ENCODE measurements at regions not wholly inside any gene's neighbourhood (a gene's known extent, or its start where the extent isn't known, plus 50 kb on each side); places are given as distances from the start of the nearest gene placed in this dataset.

DNA sequence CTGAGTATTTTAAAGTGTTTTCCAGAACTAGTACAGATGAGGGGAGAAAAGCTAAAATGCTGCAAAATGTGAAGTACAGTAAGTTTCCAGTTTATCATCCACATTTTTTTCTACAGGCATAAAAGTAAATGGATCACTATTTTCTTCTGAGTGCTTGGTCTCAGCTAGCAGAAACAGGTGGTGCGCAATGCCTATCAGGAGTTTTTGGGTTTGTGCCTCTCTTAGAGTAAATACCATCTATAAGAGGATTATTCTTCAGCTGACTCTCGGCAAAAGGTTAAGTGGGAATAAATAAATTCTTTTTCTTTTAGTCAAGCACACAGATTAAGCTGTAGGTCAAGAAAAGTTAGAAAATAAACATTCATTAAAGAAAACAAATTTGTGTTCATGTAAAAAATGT, 1027.7 kb downstream of the PLOD2 start:
- no peak for TF ChIP-seq CEBPB (IDR thresholded peaks at IDR 0.05)
- TF ChIP-seq NFIC (IDR thresholded peaks at IDR 0.05) = no peak
- TF ChIP-seq EGR1 (IDR thresholded peaks at IDR 0.05) = no peak
- TF ChIP-seq TAF1 (IDR thresholded peaks at IDR 0.05; ENCODE audit: low read depth) = no peak
- TF ChIP-seq CREB1 (IDR thresholded peaks at IDR 0.05; ENCODE audit: low read depth) = no peak
- TF ChIP-seq, protein P1, sequence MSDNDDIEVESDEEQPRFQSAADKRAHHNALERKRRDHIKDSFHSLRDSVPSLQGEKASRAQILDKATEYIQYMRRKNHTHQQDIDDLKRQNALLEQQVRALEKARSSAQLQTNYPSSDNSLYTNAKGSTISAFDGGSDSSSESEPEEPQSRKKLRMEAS (IDR thresholded peaks at IDR 0.05) = no peak
- TF ChIP-seq, protein P2, sequence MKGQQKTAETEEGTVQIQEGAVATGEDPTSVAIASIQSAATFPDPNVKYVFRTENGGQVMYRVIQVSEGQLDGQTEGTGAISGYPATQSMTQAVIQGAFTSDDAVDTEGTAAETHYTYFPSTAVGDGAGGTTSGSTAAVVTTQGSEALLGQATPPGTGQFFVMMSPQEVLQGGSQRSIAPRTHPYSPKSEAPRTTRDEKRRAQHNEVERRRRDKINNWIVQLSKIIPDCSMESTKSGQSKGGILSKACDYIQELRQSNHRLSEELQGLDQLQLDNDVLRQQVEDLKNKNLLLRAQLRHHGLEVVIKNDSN (IDR thresholded peaks at IDR 0.05) = no peak
- TF ChIP-seq, protein P3, sequence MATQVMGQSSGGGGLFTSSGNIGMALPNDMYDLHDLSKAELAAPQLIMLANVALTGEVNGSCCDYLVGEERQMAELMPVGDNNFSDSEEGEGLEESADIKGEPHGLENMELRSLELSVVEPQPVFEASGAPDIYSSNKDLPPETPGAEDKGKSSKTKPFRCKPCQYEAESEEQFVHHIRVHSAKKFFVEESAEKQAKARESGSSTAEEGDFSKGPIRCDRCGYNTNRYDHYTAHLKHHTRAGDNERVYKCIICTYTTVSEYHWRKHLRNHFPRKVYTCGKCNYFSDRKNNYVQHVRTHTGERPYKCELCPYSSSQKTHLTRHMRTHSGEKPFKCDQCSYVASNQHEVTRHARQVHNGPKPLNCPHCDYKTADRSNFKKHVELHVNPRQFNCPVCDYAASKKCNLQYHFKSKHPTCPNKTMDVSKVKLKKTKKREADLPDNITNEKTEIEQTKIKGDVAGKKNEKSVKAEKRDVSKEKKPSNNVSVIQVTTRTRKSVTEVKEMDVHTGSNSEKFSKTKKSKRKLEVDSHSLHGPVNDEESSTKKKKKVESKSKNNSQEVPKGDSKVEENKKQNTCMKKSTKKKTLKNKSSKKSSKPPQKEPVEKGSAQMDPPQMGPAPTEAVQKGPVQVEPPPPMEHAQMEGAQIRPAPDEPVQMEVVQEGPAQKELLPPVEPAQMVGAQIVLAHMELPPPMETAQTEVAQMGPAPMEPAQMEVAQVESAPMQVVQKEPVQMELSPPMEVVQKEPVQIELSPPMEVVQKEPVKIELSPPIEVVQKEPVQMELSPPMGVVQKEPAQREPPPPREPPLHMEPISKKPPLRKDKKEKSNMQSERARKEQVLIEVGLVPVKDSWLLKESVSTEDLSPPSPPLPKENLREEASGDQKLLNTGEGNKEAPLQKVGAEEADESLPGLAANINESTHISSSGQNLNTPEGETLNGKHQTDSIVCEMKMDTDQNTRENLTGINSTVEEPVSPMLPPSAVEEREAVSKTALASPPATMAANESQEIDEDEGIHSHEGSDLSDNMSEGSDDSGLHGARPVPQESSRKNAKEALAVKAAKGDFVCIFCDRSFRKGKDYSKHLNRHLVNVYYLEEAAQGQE (IDR thresholded peaks at IDR 0.05; ENCODE audit: low read depth) = no peak
- TF ChIP-seq RAD21 (IDR thresholded peaks at IDR 0.05; ENCODE audit: low read depth) = no peak
- TF ChIP-seq TCF12 (IDR thresholded peaks at IDR 0.05; ENCODE audit: low read depth) = no peak
- TF ChIP-seq TEAD4 (IDR thresholded peaks at IDR 0.05) = no peak
- TF ChIP-seq EP300 (IDR thresholded peaks at IDR 0.05; ENCODE audit: borderline replicate concordance) = no peak
- TF ChIP-seq YY1 (IDR thresholded peaks at IDR 0.05; ENCODE audit: low read depth) = no peak
- no peak for TF ChIP-seq ZBTB7A (IDR thresholded peaks at IDR 0.05; ENCODE audit: low read depth)
- no peak for TF ChIP-seq FOXM1 (IDR thresholded peaks at IDR 0.05; ENCODE audit: borderline replicate concordance, low read depth)

DNA sequence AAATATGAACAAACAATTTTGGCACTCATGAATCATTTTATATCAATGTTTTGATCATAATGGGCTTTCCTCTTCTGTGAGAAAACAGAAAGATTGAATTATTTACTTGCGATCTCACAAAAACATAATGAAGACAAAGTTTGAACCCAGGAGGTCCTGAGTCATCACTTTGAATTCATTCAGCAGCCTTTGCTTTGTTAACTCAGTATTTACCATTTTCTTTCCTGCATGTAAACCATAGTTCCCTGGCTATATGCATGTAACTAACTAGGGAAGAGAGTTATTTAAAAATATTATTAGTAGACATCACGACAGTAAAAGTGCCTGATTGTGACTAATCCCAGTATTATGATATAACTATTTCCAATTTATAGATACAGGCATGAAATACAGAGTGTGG, 1026.2 kb downstream of the PLOD2 start:
- TF ChIP-seq TAF1 (IDR thresholded peaks at IDR 0.05; ENCODE audit: low read depth) (no peak), CEBPB (IDR thresholded peaks at IDR 0.05) (no peak), FOXM1 (IDR thresholded peaks at IDR 0.05; ENCODE audit: borderline replicate concordance, low read depth) (no peak), ZBTB7A (IDR thresholded peaks at IDR 0.05; ENCODE audit: low read depth) (no peak), NFIC (IDR thresholded peaks at IDR 0.05) (no peak), TCF12 (IDR thresholded peaks at IDR 0.05; ENCODE audit: low read depth) (no peak)
- TF ChIP-seq, protein P3 (IDR thresholded peaks at IDR 0.05; ENCODE audit: low read depth) = no peak

DNA sequence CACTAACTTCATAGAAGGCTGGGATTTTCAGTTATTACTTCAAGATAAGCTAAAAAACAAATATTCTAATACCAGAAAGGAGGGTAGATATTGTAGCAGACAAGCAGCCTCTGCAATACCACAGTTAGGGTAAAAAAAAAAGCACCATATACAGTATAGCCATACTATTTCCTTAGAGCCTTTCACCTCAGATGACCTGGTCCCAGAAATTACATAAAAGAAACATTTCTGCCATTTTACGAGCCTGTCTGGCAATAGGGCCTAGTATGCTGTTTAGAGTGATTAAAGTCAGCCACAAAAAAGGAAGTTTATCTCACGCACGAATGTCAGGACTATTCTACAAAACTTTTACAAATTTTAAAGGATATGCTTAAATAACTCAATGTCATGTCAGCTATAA, 1016.6 kb downstream of the PLOD2 start:
- TF ChIP-seq FOXM1 (IDR thresholded peaks at IDR 0.05; ENCODE audit: borderline replicate concordance, low read depth) (no peak), EGR1 (IDR thresholded peaks at IDR 0.05) (no peak), ZBTB7A (IDR thresholded peaks at IDR 0.05; ENCODE audit: low read depth) (no peak), EP300 (IDR thresholded peaks at IDR 0.05; ENCODE audit: borderline replicate concordance) (no peak), TCF12 (IDR thresholded peaks at IDR 0.05; ENCODE audit: low read depth) (no peak), CEBPB (IDR thresholded peaks at IDR 0.05) (no peak), NFIC (IDR thresholded peaks at IDR 0.05) (no peak), TAF1 (IDR thresholded peaks at IDR 0.05; ENCODE audit: low read depth) (no peak)
- TF ChIP-seq, protein P2 (IDR thresholded peaks at IDR 0.05) = no peak
- TF ChIP-seq, protein P3 (IDR thresholded peaks at IDR 0.05; ENCODE audit: low read depth) = no peak

DNA sequence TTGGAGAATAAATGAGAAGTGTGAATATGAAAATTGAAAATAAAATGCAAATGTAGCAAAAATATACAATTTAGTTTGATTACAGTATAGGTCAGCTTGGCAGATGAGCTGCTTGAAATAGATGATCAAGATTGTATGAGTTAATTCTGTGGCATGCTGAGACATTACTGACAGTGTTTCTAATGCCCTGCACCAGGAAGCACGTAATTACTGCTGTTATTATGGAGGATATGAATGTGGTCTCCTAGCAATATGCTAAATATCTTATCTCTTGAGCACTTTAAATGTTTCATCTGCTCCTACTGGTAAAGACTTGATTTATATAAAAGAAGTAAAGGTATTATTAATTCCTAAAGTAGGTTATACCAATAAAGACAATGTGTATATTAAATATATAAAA, 1015.5 kb downstream of the PLOD2 start:
- TF ChIP-seq, protein P1 (IDR thresholded peaks at IDR 0.05) = no peak
- no peak for TF ChIP-seq EGR1 (IDR thresholded peaks at IDR 0.05)
- no peak for TF ChIP-seq RAD21 (IDR thresholded peaks at IDR 0.05; ENCODE audit: low read depth)
- no peak for TF ChIP-seq CEBPB (IDR thresholded peaks at IDR 0.05)
- TF ChIP-seq TCF12 (IDR thresholded peaks at IDR 0.05; ENCODE audit: low read depth) = no peak
- TF ChIP-seq YY1 (IDR thresholded peaks at IDR 0.05; ENCODE audit: low read depth) = no peak
- TF ChIP-seq FOXM1 (IDR thresholded peaks at IDR 0.05; ENCODE audit: borderline replicate concordance, low read depth) = no peak
- TF ChIP-seq EP300 (IDR thresholded peaks at IDR 0.05; ENCODE audit: borderline replicate concordance) = no peak
- TF ChIP-seq TEAD4 (IDR thresholded peaks at IDR 0.05) = no peak
- TF ChIP-seq, protein P2 (IDR thresholded peaks at IDR 0.05) = no peak
